ENCODE measurements at regions not wholly inside any gene's neighbourhood (a gene's known extent, or its start where the extent isn't known, plus 50 kb on each side); places are given as distances from the start of the nearest gene placed in this dataset.

DNA sequence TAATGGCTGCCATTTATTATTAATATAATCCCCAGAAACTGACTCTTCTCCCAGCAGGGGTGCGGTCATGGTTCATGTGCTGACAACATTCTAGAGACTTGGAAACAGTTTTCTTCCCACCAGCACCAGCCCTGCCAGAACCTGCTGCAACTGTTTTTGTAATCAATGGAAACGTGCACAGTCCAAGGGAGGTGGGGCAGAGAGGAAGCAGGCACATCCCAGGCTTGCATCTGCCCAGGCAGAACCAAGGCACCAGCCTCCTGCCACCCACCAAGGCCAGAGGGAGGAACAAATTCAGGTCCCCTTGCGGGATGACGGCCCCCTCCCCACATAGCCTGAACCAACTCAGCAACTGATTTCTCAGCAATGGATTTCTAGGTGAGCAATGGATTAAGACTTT is 119.0 kb downstream of the OAT start (continued):
- no peak for TF ChIP-seq ZNF512 (CRISPR knock-in tag; IDR thresholded peaks at IDR 0.05; ENCODE audit: borderline replicate concordance)
- no peak for TF ChIP-seq TEAD1 (CRISPR knock-in tag; IDR thresholded peaks at IDR 0.05)
- TF ChIP-seq, protein P1, sequence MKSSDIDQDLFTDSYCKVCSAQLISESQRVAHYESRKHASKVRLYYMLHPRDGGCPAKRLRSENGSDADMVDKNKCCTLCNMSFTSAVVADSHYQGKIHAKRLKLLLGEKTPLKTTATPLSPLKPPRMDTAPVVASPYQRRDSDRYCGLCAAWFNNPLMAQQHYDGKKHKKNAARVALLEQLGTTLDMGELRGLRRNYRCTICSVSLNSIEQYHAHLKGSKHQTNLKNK (CRISPR knock-in tag; IDR thresholded peaks at IDR 0.05), result no peak
- no peak for TF ChIP-seq OVOL2 (CRISPR knock-in tag; IDR thresholded peaks at IDR 0.05; ENCODE audit: borderline replicate concordance)
- TF ChIP-seq IRF2 (CRISPR knock-in tag; IDR thresholded peaks at IDR 0.05; ENCODE audit: borderline replicate concordance, low read depth), result no peak
- TF ChIP-seq, protein P2, sequence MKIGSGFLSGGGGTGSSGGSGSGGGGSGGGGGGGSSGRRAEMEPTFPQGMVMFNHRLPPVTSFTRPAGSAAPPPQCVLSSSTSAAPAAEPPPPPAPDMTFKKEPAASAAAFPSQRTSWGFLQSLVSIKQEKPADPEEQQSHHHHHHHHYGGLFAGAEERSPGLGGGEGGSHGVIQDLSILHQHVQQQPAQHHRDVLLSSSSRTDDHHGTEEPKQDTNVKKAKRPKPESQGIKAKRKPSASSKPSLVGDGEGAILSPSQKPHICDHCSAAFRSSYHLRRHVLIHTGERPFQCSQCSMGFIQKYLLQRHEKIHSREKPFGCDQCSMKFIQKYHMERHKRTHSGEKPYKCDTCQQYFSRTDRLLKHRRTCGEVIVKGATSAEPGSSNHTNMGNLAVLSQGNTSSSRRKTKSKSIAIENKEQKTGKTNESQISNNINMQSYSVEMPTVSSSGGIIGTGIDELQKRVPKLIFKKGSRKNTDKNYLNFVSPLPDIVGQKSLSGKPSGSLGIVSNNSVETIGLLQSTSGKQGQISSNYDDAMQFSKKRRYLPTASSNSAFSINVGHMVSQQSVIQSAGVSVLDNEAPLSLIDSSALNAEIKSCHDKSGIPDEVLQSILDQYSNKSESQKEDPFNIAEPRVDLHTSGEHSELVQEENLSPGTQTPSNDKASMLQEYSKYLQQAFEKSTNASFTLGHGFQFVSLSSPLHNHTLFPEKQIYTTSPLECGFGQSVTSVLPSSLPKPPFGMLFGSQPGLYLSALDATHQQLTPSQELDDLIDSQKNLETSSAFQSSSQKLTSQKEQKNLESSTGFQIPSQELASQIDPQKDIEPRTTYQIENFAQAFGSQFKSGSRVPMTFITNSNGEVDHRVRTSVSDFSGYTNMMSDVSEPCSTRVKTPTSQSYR (CRISPR knock-in tag; IDR thresholded peaks at IDR 0.05), result no peak

GRCh38 chr10:124298891-124299290 is 119.8 kb downstream of the OAT start:
- DNase-seq (ENCODE audit: low spot score) (no peak), ATAC-seq (no peak)
- no peak overlapping the region for H3K27ac Mint-ChIP-seq
- H3K4me1 Mint-ChIP-seq, result no peaks in the 10 kb centered on the region
- H3K9me3 Mint-ChIP-seq, result peaks cover 30% of the 10 kb centered on the region
- no peak for TF ChIP-seq ZNF423 (CRISPR knock-in tag; IDR thresholded peaks at IDR 0.05)
- no peak for TF ChIP-seq ATF1 (CRISPR knock-in tag; IDR thresholded peaks at IDR 0.05)
- TF ChIP-seq CREM (CRISPR knock-in tag; IDR thresholded peaks at IDR 0.05), result no peak
- no peak for TF ChIP-seq GABPB1 (CRISPR knock-in tag; IDR thresholded peaks at IDR 0.05)
- TF ChIP-seq SP1 (CRISPR knock-in tag; conservative IDR thresholded peaks at IDR 0.05), result no peak
- no peak for TF ChIP-seq FOXK1 (CRISPR knock-in tag; IDR thresholded peaks at IDR 0.05)
- no peak for TF ChIP-seq CTCF (IDR thresholded peaks at IDR 0.05)
- TF ChIP-seq HMGA2 (CRISPR knock-in tag; IDR thresholded peaks at IDR 0.05), result no peak
- TF ChIP-seq FOXJ3 (CRISPR knock-in tag; IDR thresholded peaks at IDR 0.05; ENCODE audit: borderline replicate concordance), result no peak
- no peak for TF ChIP-seq TEAD4 (CRISPR knock-in tag; IDR thresholded peaks at IDR 0.05)
- no peak for TF ChIP-seq USF1 (CRISPR knock-in tag; IDR thresholded peaks at IDR 0.05)
- ChIA-PET POLR2A (no interaction called here), CTCF (interaction anchor here (0.9 kb wide), 1 partner anchor 90 kb away, joined by 5 read pairs; no protein-coding TSS in a partner anchor)
- peaks cover 14% of the 10 kb centered on the region for H3K36me3 Mint-ChIP-seq
- H3K4me3 Mint-ChIP-seq, result no peak overlapping the region
- peaks cover 9% of the 10 kb centered on the region for H3K27me3 Mint-ChIP-seq (ENCODE audit: low read depth)

Data from WTC11 (cell line).